Activated T-helper 17 cell treated with anti-CD3 and anti-CD28 coated beads, Interleukin-2, amount 50 U/mL, for 72 hours (primary cell): ENCODE measurements at regions not wholly inside any gene's neighbourhood (a gene's known extent, or its start where the extent isn't known, plus 50 kb on each side); places are given as distances from the start of the nearest gene placed in this dataset.

Source experiments
- ATAC-seq: fragments of 150-1000 bp; cut with Tn5 transposase; replicated peaks from 2 replicates; pipeline ENCODE4 v1.10.0; 2021; ENCODE audit warnings: mild to moderate bottlenecking, moderate library complexity
- H3K27ac Mint-ChIP-seq: one replicate; pipeline ENCODE4 v1.8.0; 2022; ENCODE audit warnings: mixed read lengths
- H3K27me3 Mint-ChIP-seq: one replicate; pipeline ENCODE4 v1.8.0; 2022; ENCODE audit warnings: mixed read lengths
- H3K36me3 Mint-ChIP-seq: one replicate; pipeline ENCODE4 v1.8.0; 2022; ENCODE audit warnings: low read depth, mild to moderate bottlenecking, mixed read lengths
- H3K4me1 Mint-ChIP-seq: one replicate; pipeline ENCODE4 v1.8.0; 2022; ENCODE audit warnings: mixed read lengths
- H3K4me3 Mint-ChIP-seq: one replicate; pipeline ENCODE4 v1.8.0; 2022; ENCODE audit warnings: mild to moderate bottlenecking, mixed read lengths
- H3K9me3 Mint-ChIP-seq: one replicate; pipeline ENCODE4 v1.8.0; 2022; ENCODE audit warnings: mixed read lengths

GRCh38 chr22:49199224-49199623, 628.4 kb downstream of the BRD1 start:
- H3K27me3 Mint-ChIP-seq = peaks cover 3% of the 10 kb centered on the region

DNA sequence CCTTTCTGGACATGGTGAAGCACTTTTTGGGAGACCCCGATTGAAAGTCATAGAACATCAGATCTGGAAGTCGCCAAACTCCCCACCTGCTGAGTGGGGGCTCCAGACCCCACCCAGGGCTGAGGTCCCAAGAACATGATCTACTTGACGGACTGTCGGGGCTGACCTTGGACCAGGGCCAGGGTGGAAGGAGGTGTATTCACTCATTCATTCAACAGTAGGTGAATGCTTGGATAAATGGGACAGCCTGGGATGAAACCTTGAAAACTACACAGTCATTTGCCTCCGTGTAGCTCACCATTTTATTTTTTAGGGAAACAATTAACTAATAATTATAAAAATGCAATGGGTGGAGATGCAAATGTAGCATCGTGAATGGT, 629.0 kb downstream of the BRD1 start:
- no peaks in the 10 kb centered on the region for H3K36me3 Mint-ChIP-seq
- no peak overlapping the region for H3K4me3 Mint-ChIP-seq
- H3K4me1 Mint-ChIP-seq = no peaks in the 10 kb centered on the region
- peaks cover 3% of the 10 kb centered on the region for H3K27me3 Mint-ChIP-seq
- H3K27ac Mint-ChIP-seq = no peak overlapping the region
- ATAC-seq = no peak
- H3K9me3 Mint-ChIP-seq = no peaks in the 10 kb centered on the region

More at GRCh38 chr22:49199224-49199623, 628.4 kb downstream of the BRD1 start:
- no peak for ATAC-seq
- Mint-ChIP-seq H3K27ac (no peak overlapping the region), H3K36me3 (no peaks in the 10 kb centered on the region), H3K9me3 (no peaks in the 10 kb centered on the region), H3K4me3 (no peak overlapping the region), H3K4me1 (no peaks in the 10 kb centered on the region)

GRCh38 chr22:49197986-49198704, 629.5 kb downstream of the BRD1 start:
- peaks cover 3% of the 10 kb centered on the region for H3K27me3 Mint-ChIP-seq
- ATAC-seq = no peak

GRCh38 chr22:49197505-49197904, 630.2 kb downstream of the BRD1 start:
- peaks cover 3% of the 10 kb centered on the region for H3K27me3 Mint-ChIP-seq
- no peaks in the 10 kb centered on the region for H3K36me3 Mint-ChIP-seq
- no peaks in the 10 kb centered on the region for H3K4me1 Mint-ChIP-seq
- no peak overlapping the region for H3K4me3 Mint-ChIP-seq
- no peak for ATAC-seq
- H3K9me3 Mint-ChIP-seq = no peaks in the 10 kb centered on the region
- no peak overlapping the region for H3K27ac Mint-ChIP-seq

More at GRCh38 chr22:49197986-49198704, 629.5 kb downstream of the BRD1 start:
- H3K9me3 Mint-ChIP-seq = no peaks in the 10 kb centered on the region
- H3K4me1 Mint-ChIP-seq = no peaks in the 10 kb centered on the region
- no peak overlapping the region for H3K4me3 Mint-ChIP-seq
- H3K36me3 Mint-ChIP-seq = no peaks in the 10 kb centered on the region
- H3K27ac Mint-ChIP-seq = no peak overlapping the region

DNA sequence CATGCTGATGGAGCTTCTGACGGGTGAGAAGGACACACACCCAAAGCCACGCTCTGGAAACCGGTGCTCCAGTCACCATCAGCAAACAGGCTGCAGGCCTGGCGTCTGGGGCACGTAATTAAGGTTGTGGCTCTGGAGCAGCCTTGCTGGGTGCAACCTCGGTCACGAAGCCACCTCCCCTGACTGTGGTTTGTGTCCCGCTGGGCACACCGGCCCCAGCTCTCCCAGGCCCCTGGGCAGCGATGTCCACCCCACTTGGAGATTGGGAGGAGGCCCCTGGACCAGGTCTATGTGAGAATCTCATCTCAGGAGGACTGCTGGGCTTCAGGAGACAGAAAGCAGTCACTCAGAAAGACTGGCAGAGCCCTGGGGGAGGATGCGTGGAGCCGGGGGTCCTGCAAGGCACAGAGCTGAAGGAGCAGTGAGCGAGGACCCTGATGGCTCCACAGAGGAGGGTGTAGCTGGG, 631.6 kb downstream of the BRD1 start:
- no peaks in the 10 kb centered on the region for H3K4me1 Mint-ChIP-seq
- no peaks in the 10 kb centered on the region for H3K36me3 Mint-ChIP-seq
- H3K27ac Mint-ChIP-seq = no peak overlapping the region
- peaks cover 3% of the 10 kb centered on the region for H3K27me3 Mint-ChIP-seq
- no peak for ATAC-seq
- no peak overlapping the region for H3K4me3 Mint-ChIP-seq
- H3K9me3 Mint-ChIP-seq = no peaks in the 10 kb centered on the region

DNA sequence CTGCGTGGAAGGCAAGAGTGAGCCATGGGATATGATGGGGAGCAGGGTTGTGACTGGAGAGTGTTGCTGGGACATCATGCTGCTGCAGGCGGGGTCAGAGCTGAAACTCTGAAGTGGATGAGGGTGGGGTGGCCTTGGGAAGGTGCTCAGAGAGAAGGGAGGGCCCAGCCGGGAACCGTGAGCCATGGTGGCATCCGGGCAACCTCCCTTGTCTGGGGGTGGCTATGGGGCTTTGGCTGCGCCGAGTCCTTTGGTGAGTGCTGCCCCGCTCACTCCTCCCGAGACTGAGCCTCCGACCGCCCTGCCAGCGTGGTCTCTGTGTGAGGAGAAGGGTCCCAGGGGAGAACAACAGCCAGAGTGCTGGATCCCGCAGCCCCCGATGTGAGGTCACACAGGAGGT, 632.0 kb downstream of the BRD1 start:
- Mint-ChIP-seq H3K36me3 (no peaks in the 10 kb centered on the region), H3K27ac (no peak overlapping the region), H3K4me3 (no peak overlapping the region), H3K9me3 (no peaks in the 10 kb centered on the region), H3K27me3 (peaks cover 3% of the 10 kb centered on the region), H3K4me1 (no peaks in the 10 kb centered on the region)
- no peak for ATAC-seq

DNA sequence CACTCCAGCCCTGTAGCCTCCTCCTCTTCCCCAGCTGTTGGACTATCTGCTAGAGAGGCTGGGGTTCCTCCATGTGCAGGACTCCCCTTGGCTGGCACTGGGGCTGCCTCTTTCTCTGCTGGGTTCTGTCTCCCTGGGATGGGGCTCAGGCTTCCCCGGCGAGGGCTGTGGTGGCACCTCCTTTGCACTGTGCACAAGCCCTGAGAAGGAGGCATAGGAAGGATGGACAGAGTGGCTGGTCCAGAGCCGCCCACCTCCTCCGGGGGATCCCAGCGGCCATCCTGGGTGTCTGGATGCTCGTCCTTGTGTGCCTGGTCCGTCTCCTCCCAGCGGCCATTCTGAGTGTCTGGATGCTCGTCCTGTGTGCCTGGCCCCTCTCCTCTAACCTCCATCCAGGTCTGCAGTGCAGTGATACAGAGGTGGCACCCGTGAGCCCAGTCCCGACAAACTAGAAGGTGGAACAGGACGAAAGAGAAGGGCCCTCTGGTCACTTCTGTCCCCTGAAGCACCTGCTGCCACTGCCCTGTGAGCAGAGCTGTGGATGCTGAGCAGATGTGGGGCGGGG, 633.7 kb downstream of the BRD1 start:
- Mint-ChIP-seq H3K27me3 (peaks cover 10% of the 10 kb centered on the region), H3K27ac (no peak overlapping the region), H3K4me3 (no peak overlapping the region), H3K4me1 (no peaks in the 10 kb centered on the region), H3K36me3 (no peaks in the 10 kb centered on the region), H3K9me3 (no peaks in the 10 kb centered on the region)
- ATAC-seq = no peak

DNA sequence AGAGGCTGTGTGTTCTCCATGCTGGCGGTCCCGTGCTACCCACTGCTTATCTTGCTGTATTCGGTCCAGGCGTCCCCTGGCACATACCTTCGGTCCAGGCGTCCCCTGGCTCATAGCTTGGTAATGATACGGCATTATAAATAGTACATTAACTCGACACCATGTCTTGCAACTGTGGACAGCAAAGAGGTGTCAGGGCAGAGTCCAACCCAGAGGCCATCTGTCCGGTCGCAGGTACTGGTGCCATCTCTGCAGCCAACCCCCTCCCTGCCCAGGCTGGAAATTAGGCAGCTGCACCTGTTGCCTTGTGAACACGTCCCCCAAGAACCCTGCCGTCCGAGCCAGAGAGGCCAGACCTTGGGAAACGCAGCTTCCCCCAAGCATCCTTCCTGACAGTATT, 634.3 kb downstream of the BRD1 start:
- no peak overlapping the region for H3K4me3 Mint-ChIP-seq
- no peaks in the 10 kb centered on the region for H3K4me1 Mint-ChIP-seq
- no peaks in the 10 kb centered on the region for H3K9me3 Mint-ChIP-seq
- ATAC-seq = no peak
- H3K27me3 Mint-ChIP-seq = peaks cover 10% of the 10 kb centered on the region
- no peaks in the 10 kb centered on the region for H3K36me3 Mint-ChIP-seq
- H3K27ac Mint-ChIP-seq = no peak overlapping the region

GRCh38 chr22:49192857-49193250, 634.8 kb downstream of the BRD1 start:
- H3K4me3 Mint-ChIP-seq = no peak overlapping the region
- H3K36me3 Mint-ChIP-seq = no peaks in the 10 kb centered on the region
- H3K4me1 Mint-ChIP-seq = no peaks in the 10 kb centered on the region
- H3K27me3 Mint-ChIP-seq = peaks cover 9% of the 10 kb centered on the region
- H3K27ac Mint-ChIP-seq = no peak overlapping the region
- no peak for ATAC-seq
- no peaks in the 10 kb centered on the region for H3K9me3 Mint-ChIP-seq

DNA sequence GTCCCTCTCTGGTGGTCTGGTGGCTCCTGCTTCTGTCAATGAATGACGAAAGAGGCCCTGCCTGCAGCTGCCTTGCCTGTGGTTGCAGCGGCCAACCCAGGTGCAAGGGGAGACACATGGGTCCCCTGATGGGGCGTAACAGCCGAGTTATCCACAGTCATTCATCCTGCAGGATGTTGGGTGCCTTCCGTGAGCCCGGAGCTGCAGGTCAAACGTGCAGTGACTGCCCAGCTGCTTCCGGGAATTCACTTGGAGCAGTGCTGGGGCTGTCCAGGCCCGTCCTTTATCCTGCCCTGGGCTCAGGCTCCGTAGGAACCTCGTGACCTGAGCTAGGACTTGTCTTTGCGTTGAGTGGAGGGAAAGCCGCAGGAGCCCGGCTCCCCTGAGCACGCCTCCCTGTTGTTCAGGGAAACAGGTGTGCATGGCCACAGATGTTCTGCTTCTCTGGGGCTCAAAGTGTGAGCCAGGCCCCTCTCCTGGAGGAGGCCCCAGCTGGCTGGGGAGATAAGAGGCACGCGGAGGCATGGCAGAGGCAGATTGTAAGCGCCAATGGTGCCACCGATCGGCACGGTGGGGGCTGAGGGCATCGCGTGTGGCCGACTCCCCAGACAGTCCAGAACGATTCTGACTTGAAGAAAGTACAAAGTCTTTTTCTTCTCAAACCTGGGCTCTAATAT, 635.4 kb downstream of the BRD1 start:
- Mint-ChIP-seq H3K4me1 (no peaks in the 10 kb centered on the region), H3K36me3 (no peaks in the 10 kb centered on the region), H3K27ac (no peak overlapping the region), H3K9me3 (no peaks in the 10 kb centered on the region), H3K4me3 (no peak overlapping the region), H3K27me3 (peaks cover 7% of the 10 kb centered on the region)
- no peak for ATAC-seq

DNA sequence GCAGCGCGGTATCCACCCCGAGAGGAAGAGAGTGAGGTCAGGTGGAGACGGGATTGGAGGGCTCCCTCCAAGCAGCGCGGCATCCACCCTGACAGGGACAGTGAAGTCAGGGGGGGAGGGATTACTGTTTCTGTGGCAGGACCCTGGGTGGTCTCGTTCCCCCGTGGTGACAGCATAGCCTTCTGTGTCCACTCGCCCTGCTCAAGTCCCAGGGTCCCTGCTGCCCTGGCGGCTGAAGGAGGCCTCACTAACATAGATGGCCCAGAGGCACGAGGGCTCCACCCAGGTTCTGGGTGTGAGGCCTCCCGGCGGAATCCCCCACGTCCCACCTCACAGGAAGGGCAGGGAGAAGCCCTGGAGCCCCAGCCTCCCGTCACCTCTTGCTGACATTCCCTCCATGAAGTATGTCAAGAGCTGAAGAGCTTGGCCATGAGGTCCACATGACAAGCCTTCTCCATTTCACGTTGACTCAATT, 636.1 kb downstream of the BRD1 start:
- no peak overlapping the region for H3K27ac Mint-ChIP-seq
- no peak for ATAC-seq
- H3K9me3 Mint-ChIP-seq = peaks cover 3% of the 10 kb centered on the region
- no peaks in the 10 kb centered on the region for H3K4me1 Mint-ChIP-seq
- peaks cover 7% of the 10 kb centered on the region for H3K27me3 Mint-ChIP-seq
- H3K36me3 Mint-ChIP-seq = no peaks in the 10 kb centered on the region
- H3K4me3 Mint-ChIP-seq = no peak overlapping the region

DNA sequence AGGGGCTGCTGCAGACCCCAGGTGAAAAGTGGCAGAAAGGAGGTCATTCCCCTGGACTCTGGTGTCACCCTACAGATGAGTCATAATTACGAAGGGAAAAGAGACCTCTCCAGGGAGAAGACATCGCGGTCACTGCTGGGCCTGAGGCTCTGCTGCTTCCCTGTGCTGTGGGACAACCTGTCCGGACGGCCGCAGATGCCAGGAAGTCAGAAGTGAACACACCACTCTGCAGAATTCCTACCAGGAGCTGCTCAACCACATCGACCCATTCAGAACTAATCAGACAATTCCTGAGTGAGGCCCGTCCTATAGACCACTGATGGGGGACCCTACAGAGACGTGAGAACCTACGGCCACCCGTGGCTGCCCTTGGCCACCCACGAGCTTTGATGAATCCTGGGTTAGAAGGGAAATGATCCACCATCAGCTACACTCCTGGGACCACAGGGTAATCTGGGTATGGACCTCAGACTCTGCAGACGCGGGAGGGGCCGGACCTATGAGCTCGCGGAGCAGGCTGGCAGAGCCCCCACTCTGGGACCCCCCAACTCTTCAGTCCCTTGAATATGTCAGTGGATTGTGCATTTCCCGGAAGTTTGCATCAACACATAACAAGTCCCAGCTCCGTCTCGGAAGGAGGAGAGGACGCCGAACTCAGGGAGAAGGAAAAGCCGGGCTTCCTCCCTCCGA, 636.7 kb downstream of the BRD1 start:
- Mint-ChIP-seq H3K27me3 (peaks cover 9% of the 10 kb centered on the region), H3K4me1 (no peaks in the 10 kb centered on the region), H3K9me3 (peaks cover 5% of the 10 kb centered on the region), H3K36me3 (no peaks in the 10 kb centered on the region), H3K27ac (no peak overlapping the region), H3K4me3 (no peak overlapping the region)
- no peak for ATAC-seq

DNA sequence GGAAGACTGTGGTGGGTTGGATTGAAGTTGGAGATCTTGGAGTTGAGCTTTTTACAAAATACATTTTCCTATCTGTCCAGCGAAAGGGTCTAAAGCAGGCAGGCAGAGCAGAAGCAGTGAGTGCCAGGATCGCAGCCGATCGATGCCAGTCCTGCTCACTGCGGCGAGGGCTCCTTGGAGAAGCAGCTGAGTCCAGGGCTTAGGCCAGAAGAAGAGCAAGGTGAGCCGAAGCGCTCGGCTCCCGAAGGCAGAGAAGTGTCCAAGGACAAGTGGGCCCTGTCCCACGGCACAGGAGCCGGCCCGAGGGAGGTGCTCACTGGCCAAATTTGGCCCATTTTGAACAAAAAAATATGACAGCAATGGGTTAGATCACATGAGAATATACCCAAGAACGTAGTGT, 637.8 kb downstream of the BRD1 start:
- Mint-ChIP-seq H3K4me3 (no peak overlapping the region), H3K9me3 (peaks cover 6% of the 10 kb centered on the region), H3K27me3 (peaks cover 14% of the 10 kb centered on the region), H3K36me3 (no peaks in the 10 kb centered on the region), H3K27ac (no peak overlapping the region), H3K4me1 (no peaks in the 10 kb centered on the region)
- ATAC-seq = no peak

DNA sequence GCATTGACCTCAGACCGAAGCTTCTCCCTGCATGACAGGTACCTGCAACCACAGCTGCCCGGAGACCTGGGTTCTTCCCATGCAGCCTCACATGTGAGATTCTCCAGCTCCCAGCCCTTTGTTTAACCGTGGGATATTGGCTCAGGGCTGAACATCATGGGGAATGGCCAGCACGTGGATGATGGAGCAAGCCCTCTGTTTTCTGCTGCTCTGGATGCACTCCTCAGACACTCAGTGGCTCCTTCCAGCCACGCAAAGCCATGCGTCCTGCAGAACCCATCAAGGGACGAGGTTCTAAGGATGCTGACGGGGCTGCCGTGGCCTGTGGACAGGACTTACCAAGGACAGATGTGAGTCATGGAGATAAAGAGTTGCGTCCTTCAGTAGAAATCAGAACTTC, 639.1 kb downstream of the BRD1 start:
- H3K9me3 Mint-ChIP-seq = peaks cover 6% of the 10 kb centered on the region
- ATAC-seq = no peak
- H3K36me3 Mint-ChIP-seq = no peaks in the 10 kb centered on the region
- H3K27me3 Mint-ChIP-seq = peaks cover 14% of the 10 kb centered on the region
- peak overlapping the region; percentile 36 for H3K27ac Mint-ChIP-seq
- H3K4me3 Mint-ChIP-seq = no peak overlapping the region
- H3K4me1 Mint-ChIP-seq = no peaks in the 10 kb centered on the region
